ENCODE measurements at regions not wholly inside any gene's neighbourhood (a gene's known extent, or its start where the extent isn't known, plus 50 kb on each side); places are given as distances from the start of the nearest gene placed in this dataset.

- DNase-seq (ENCODE audit: low spot score), result peak; percentile 66
Measured at GRCh38 chr2:104658144-104658835, 195.6 kb upstream of the POU3F3 start.

GRCh38 chr2:104658904-104659591, 194.9 kb upstream of the POU3F3 start:
- TF ChIP-seq EZH2 (IDR thresholded peaks at IDR 0.05) (peak; percentile 63), CTCF (IDR thresholded peaks at IDR 0.05) (no peak), EZH2phosphoT487 (IDR thresholded peaks at IDR 0.05) (peak; percentile 45)
- no peaks in the 10 kb centered on the region for H3K36me3 ChIP-seq
- H3K27ac ChIP-seq, result no peak overlapping the region
- DNase-seq (ENCODE audit: low spot score), result peak; percentile 84
- no peaks in the 10 kb centered on the region for H4K20me1 ChIP-seq (ENCODE audit: low read depth)
- no peaks in the 10 kb centered on the region for H3K79me2 ChIP-seq (ENCODE audit: low read depth)
- Mint-ChIP-seq H3K4me1 (peaks cover 42% of the 10 kb centered on the region), H3K4me3 (peak overlapping the region; percentile 71), H3K27ac (peak overlapping the region; percentile 97), H3K27me3 (ENCODE audit: insufficient read depth, low read depth) (no peaks in the 10 kb centered on the region), H3K36me3 (no peaks in the 10 kb centered on the region), H3K9me3 (no peaks in the 10 kb centered on the region)
- H3K4me3 ChIP-seq, result peak overlapping the region; percentile 48
- peak overlapping the region; percentile 83 for H3K4me2 ChIP-seq
- peaks cover 27% of the 10 kb centered on the region for H3K4me1 ChIP-seq
- peaks cover 73% of the 10 kb centered on the region for H3K27me3 ChIP-seq
- H3K9ac ChIP-seq, result no peak overlapping the region
- H3F3A ChIP-seq (ENCODE audit: low read depth), result peaks cover 26% of the 10 kb centered on the region
- H3K9me3 ChIP-seq (ENCODE audit: low read depth), result no peaks in the 10 kb centered on the region
- H2AFZ ChIP-seq (replicated peaks), result peak overlapping the region; percentile 38

More at GRCh38 chr2:104658144-104658835, 195.6 kb upstream of the POU3F3 start:
- peak overlapping the region; percentile 48 for H3K4me3 ChIP-seq
- H3K27me3 ChIP-seq, result peaks cover 73% of the 10 kb centered on the region
- H3K27ac ChIP-seq, result no peak overlapping the region
- no peak for TF ChIP-seq EZH2 (IDR thresholded peaks at IDR 0.05)
- TF ChIP-seq CTCF (IDR thresholded peaks at IDR 0.05), result no peak
- no peak for TF ChIP-seq EZH2phosphoT487 (IDR thresholded peaks at IDR 0.05)
- no peaks in the 10 kb centered on the region for H3K79me2 ChIP-seq (ENCODE audit: low read depth)
- H3K27me3 Mint-ChIP-seq (ENCODE audit: insufficient read depth, low read depth), result no peaks in the 10 kb centered on the region
- H3K4me3 Mint-ChIP-seq, result peak overlapping the region; percentile 71
- H3K36me3 Mint-ChIP-seq, result no peaks in the 10 kb centered on the region
- H3F3A ChIP-seq (ENCODE audit: low read depth), result peaks cover 26% of the 10 kb centered on the region
- H4K20me1 ChIP-seq (ENCODE audit: low read depth), result no peaks in the 10 kb centered on the region
- no peak overlapping the region for H3K9ac ChIP-seq
- no peaks in the 10 kb centered on the region for H3K36me3 ChIP-seq
- H2AFZ ChIP-seq (replicated peaks), result peak overlapping the region; percentile 38
- H3K27ac Mint-ChIP-seq, result peak overlapping the region; percentile 99
- no peaks in the 10 kb centered on the region for H3K9me3 ChIP-seq (ENCODE audit: low read depth)
- H3K4me2 ChIP-seq, result peak overlapping the region; percentile 83
- H3K4me1 Mint-ChIP-seq, result peaks cover 42% of the 10 kb centered on the region
- peaks cover 27% of the 10 kb centered on the region for H3K4me1 ChIP-seq
- H3K9me3 Mint-ChIP-seq, result no peaks in the 10 kb centered on the region

DNA sequence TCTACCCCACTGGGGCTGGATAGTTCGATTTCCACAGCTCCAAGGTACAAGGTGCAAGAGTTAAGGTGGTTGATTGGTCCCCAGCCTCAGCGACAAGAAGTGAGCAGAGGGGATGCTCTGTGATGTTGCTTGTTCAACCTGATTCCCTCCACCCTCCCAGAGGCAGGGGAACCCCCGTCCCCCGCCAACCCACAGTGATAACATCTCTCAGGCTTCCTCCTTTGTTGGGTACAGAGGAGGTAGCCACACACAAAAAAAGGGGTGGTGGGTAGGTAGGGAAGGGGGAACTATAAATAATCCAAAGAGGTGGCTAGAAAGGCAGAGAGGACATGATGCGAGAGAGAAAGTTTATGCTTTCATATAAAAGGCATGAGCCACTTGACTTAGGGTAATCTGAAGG, 192.9 kb upstream of the POU3F3 start:
- H3K4me3 ChIP-seq, result no peak overlapping the region
- no peaks in the 10 kb centered on the region for H3K27me3 Mint-ChIP-seq (ENCODE audit: insufficient read depth, low read depth)
- H3K9ac ChIP-seq, result no peak overlapping the region
- peaks cover 27% of the 10 kb centered on the region for H3K4me1 ChIP-seq
- no peak overlapping the region for H3K4me3 Mint-ChIP-seq
- H4K20me1 ChIP-seq (ENCODE audit: low read depth), result no peaks in the 10 kb centered on the region
- peaks cover 26% of the 10 kb centered on the region for H3F3A ChIP-seq (ENCODE audit: low read depth)
- no peaks in the 10 kb centered on the region for H3K79me2 ChIP-seq (ENCODE audit: low read depth)
- no peak overlapping the region for H3K27ac Mint-ChIP-seq
- DNase-seq (ENCODE audit: low spot score), result no peak
- H3K27ac ChIP-seq, result no peak overlapping the region
- no peaks in the 10 kb centered on the region for H3K36me3 Mint-ChIP-seq
- H2AFZ ChIP-seq (replicated peaks), result no peak overlapping the region
- H3K9me3 Mint-ChIP-seq, result no peaks in the 10 kb centered on the region
- peaks cover 71% of the 10 kb centered on the region for H3K27me3 ChIP-seq
- no peaks in the 10 kb centered on the region for H3K9me3 ChIP-seq (ENCODE audit: low read depth)
- TF ChIP-seq EZH2phosphoT487 (IDR thresholded peaks at IDR 0.05), result no peak
- no peak for TF ChIP-seq CTCF (IDR thresholded peaks at IDR 0.05)
- TF ChIP-seq EZH2 (IDR thresholded peaks at IDR 0.05), result no peak
- H3K4me1 Mint-ChIP-seq, result peaks cover 42% of the 10 kb centered on the region
- H3K4me2 ChIP-seq, result no peak overlapping the region
- no peaks in the 10 kb centered on the region for H3K36me3 ChIP-seq

Data from neural progenitor cell (in vitro differentiated cells).